HPDE6-E6E7 (cell line): ENCODE measurements at regions not wholly inside any gene's neighbourhood (a gene's known extent, or its start where the extent isn't known, plus 50 kb on each side); places are given as distances from the start of the nearest gene placed in this dataset.
"Not testable (repeated sequence)": the region's sequence is repeated elsewhere in the genome, so short reads cannot be mapped to it uniquely, and the experiment has no call there.

Experiments
- DNase-seq: peaks from one replicate; pipeline ENCODE4 v3.0.0; 2011; ENCODE audit warnings: missing footprints; ENCODE audit errors: extremely low spot score

- peak; percentile 4 for DNase-seq
Observed at GRCh38 chr13:90238413-90238812, 1109.1 kb upstream of the MIR17HG start.

GRCh38 chr13:90239130-90239529 is 1108.4 kb upstream of the MIR17HG start:
- no peak for DNase-seq

- DNase-seq: no peak
Observed at GRCh38 chr13:90246005-90246404, 1101.5 kb upstream of the MIR17HG start.

GRCh38 chr13:90246687-90247345 is 1100.7 kb upstream of the MIR17HG start:
- no peak for DNase-seq

- no peak for DNase-seq
Observed at GRCh38 chr13:90253806-90254205, 1093.7 kb upstream of the MIR17HG start.

- no peak for DNase-seq
Observed at GRCh38 chr13:90254437-90254836, 1093.0 kb upstream of the MIR17HG start.

- DNase-seq: no peak
Observed at GRCh38 chr13:90256746-90257145, 1090.7 kb upstream of the MIR17HG start.

GRCh38 chr13:90258129-90258528 is 1089.4 kb upstream of the MIR17HG start:
- no peak for DNase-seq

- DNase-seq: no peak
Observed at GRCh38 chr13:90261343-90261742, 1086.1 kb upstream of the MIR17HG start.

- DNase-seq: no peak
Observed at GRCh38 chr13:90270226-90270625, 1077.3 kb upstream of the MIR17HG start.

- no peak for DNase-seq
Observed at GRCh38 chr13:90272356-90272755, 1075.1 kb upstream of the MIR17HG start.

- no peak for DNase-seq
Observed at GRCh38 chr13:90276216-90276615, 1071.3 kb upstream of the MIR17HG start.

- DNase-seq: not testable (repeated sequence)
Observed at GRCh38 chr13:90278231-90278630, 1069.3 kb upstream of the MIR17HG start.

- no peak for DNase-seq
Observed at GRCh38 chr13:90281709-90282108, 1065.8 kb upstream of the MIR17HG start.

- no peak for DNase-seq
Observed at GRCh38 chr13:90287521-90287920, 1060.0 kb upstream of the MIR17HG start.

- DNase-seq: no peak
Observed at GRCh38 chr13:90293793-90294361, 1053.6 kb upstream of the MIR17HG start.

GRCh38 chr13:90299238-90299637 is 1048.2 kb upstream of the MIR17HG start:
- DNase-seq: no peak

GRCh38 chr13:90300015-90300414 is 1047.5 kb upstream of the MIR17HG start:
- DNase-seq: no peak

GRCh38 chr13:90302107-90302506 is 1045.4 kb upstream of the MIR17HG start:
- no peak for DNase-seq

- DNase-seq: no peak
Observed at GRCh38 chr13:90305796-90306195, 1041.7 kb upstream of the MIR17HG start.

GRCh38 chr13:90307136-90307535 is 1040.4 kb upstream of the MIR17HG start:
- DNase-seq: no peak

GRCh38 chr13:90308249-90308648 is 1039.2 kb upstream of the MIR17HG start:
- DNase-seq: no peak

GRCh38 chr13:90311929-90312328 is 1035.6 kb upstream of the MIR17HG start:
- DNase-seq: no peak

GRCh38 chr13:90315061-90315460 is 1032.4 kb upstream of the MIR17HG start:
- DNase-seq: no peak
